Body of pancreas (tissue), 4 donors: ENCODE measurements at regions not wholly inside any gene's neighbourhood (a gene's known extent, or its start where the extent isn't known, plus 50 kb on each side); places are given as distances from the start of the nearest gene placed in this dataset.

Source experiments
- ATAC-seq: fragments of 150-250 bp; one replicate; pipeline ENCODE4 v1.9.1; 2016
- DNase-seq, 4 donors: peaks; one replicate each; pipeline ENCODE4 v3.0.0-alpha.2; 2019
- H3K27ac ChIP-seq, 4 donors: fragments of 200-600 bp; sonication (generic); 1 replicate in 3 of 4; 2 replicates in 1 of 4; pipeline versions ENCODE4 v1.5.1 to v1.6.1; 2016 to 2019; ENCODE audit warnings: mild to moderate bottlenecking in 1 of 4, mixed read lengths in 1 of 4, moderate library complexity in 1 of 4
- H3K27me3 ChIP-seq, 2 donors: fragments of 200-600 bp; sonication (generic); one replicate each; pipeline ENCODE4 v1.6.0; 2016; ENCODE audit warnings: mild to moderate bottlenecking in 1 of 2
- H3K36me3 ChIP-seq, 2 donors: fragments of 200-600 bp; sonication (generic); replicated peaks in 1 of 2; 2 replicates each; pipeline ENCODE4 v1.5.1; 2016; ENCODE audit warnings: low read depth in 2 of 2; ENCODE audit not compliant: insufficient read depth in 1 of 2
- H3K4me1 ChIP-seq: fragments of 200-600 bp; sonication (generic); one replicate; pipeline ENCODE4 v1.6.0; 2016
- H3K4me3 ChIP-seq, 2 donors: fragments of 200-600 bp; sonication (generic); 1 replicate in 1 of 2; 2 replicates in 1 of 2; pipeline ENCODE4 v1.5.1; 2016 to 2019
- H3K9me3 ChIP-seq, 3 donors: fragments of 200-600 bp; sonication (generic); 1 replicate in 2 of 3; 2 replicates in 1 of 3; pipeline ENCODE4 v1.5.1; 2016
- CTCF ChIP-seq, 7 experiments: fragments of 450-650 bp in 4 of 7; fragments of 200-600 bp in 3 of 7; sonication (generic) in 3 of 7; IDR thresholded peaks; one replicate each; pipeline ENCODE4 v1.5.1; 2016 to 2019; ENCODE audit warnings: antibody characterized with exemption in 7 of 7
- POLR2A ChIP-seq, 3 donors: fragments of 450-650 bp; IDR thresholded peaks; one replicate each; pipeline ENCODE4 v1.6.1; 2016; ENCODE audit warnings: antibody characterized with exemption in 3 of 3, mild to moderate bottlenecking in 2 of 3
- whole genome bisulfite sequencing, 2 donors: methylation state at CpG; one replicate each; pipeline ENCODE4 v1.1.5; 2017; 5-methylcytosine and 5-hydroxymethylcytosine counted together
- intact Hi-C: fragments of 100-400 bp; cut with DNase I; formaldehyde crosslinking; loops from one replicate; pipeline ENCODE4 v1.15.1; 2023

DNA sequence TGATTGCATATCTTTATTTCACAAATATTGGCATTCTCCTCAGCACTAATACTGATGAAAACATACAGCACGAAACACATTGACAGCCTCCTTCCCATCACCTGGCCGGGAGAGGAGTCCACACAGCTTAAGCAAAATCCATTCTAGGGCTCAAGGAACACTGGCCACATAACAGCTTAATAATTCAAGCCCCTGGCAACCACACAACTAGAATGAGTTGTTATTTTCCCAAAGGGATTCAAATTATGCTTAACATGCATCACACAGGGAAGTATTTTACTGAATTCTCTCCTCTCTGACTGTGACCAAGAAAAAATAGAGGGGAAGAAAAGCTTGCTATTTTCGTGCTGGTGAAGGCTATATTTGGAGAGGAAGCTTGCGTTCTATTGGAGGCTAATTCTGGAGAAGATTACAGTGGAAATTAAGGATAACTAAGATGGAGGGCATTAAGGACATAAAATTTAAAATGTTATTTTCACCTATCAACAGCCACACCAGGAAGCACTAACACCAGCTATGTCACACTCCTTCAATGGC lies 198.5 kb downstream of the ADGRG6 start:
- Histone ChIP-seq H3K4me3 (no peak overlapping the region), H3K9me3 (peaks cover 0 to 5% (median 0%) of the 10 kb centered on the region in 3 donors), H3K4me1 (no peaks in the 10 kb centered on the region), H3K27me3 (no peaks in the 10 kb centered on the region), H3K27ac (no peak overlapping the region), H3K36me3 (no peaks in the 10 kb centered on the region)
- no peak for ATAC-seq
- intact Hi-C loops, result no loop called here
- no peak for TF ChIP-seq CTCF (IDR thresholded peaks at IDR 0.05)
- TF ChIP-seq POLR2A (IDR thresholded peaks at IDR 0.05), result no peak
- no peak for DNase-seq
- WGBS, 2 donors, result 43 to 45% methylated on average over 4 of the region's 4 CpGs

- Histone ChIP-seq H3K4me3 (no peak overlapping the region), H3K36me3 (no peaks in the 10 kb centered on the region), H3K27me3 (no peaks in the 10 kb centered on the region), H3K9me3 (peaks cover 0 to 5% (median 0%) of the 10 kb centered on the region in 3 donors), H3K27ac (no peak overlapping the region), H3K4me1 (no peaks in the 10 kb centered on the region)
- TF ChIP-seq CTCF (IDR thresholded peaks at IDR 0.05) (no peak), POLR2A (IDR thresholded peaks at IDR 0.05) (no peak)
- ATAC-seq (no peak), DNase-seq (no peak)
- 79 to 87% methylated on average over 3 of the region's 3 CpGs for WGBS, 2 donors
- intact Hi-C loops, result no loop called here
Measured at GRCh38 chr6:142501795-142502194, 200.0 kb downstream of the ADGRG6 start.

GRCh38 chr6:142507065-142507464 lies 205.3 kb downstream of the ADGRG6 start:
- no peaks in the 10 kb centered on the region for H3K4me1 ChIP-seq
- no peak overlapping the region for H3K27ac ChIP-seq
- ATAC-seq (no peak), DNase-seq (no peak)
- no peak for TF ChIP-seq CTCF (IDR thresholded peaks at IDR 0.05)
- no peak for TF ChIP-seq POLR2A (IDR thresholded peaks at IDR 0.05)
- no peaks in the 10 kb centered on the region for H3K36me3 ChIP-seq
- WGBS, 2 donors, result 70 to 78% methylated on average over 4 of the region's 4 CpGs
- peaks cover 0 to 5% (median 0%) of the 10 kb centered on the region in 3 donors for H3K9me3 ChIP-seq
- H3K4me3 ChIP-seq, result no peak overlapping the region
- intact Hi-C loops, result no loop called here
- H3K27me3 ChIP-seq, result no peaks in the 10 kb centered on the region

DNA sequence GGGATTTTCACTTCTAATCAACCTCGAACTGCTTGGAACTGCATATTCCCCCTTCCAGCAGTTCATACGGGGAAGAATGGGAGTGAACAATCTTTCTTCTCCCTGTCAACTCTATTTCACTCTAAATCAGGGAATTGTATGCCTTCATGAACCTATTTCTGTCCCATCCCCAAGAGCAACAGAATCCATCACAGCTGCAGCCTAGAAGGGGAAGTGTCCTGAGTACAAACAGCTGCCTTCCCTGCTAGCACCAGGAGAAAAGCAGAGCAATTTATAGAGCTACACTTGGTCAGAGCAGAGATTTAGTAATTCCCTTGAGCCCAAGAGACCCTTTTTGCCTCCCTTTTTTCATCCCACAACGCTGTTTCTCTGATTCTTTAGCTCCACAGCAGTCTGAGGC lies 208.4 kb downstream of the ADGRG6 start:
- no peaks in the 10 kb centered on the region for H3K9me3 ChIP-seq
- intact Hi-C loops, result no loop called here
- H3K27me3 ChIP-seq, result no peaks in the 10 kb centered on the region
- no peaks in the 10 kb centered on the region for H3K36me3 ChIP-seq
- 47 to 58% methylated on average over 3 of the region's 3 CpGs for WGBS, 2 donors
- TF ChIP-seq CTCF (IDR thresholded peaks at IDR 0.05), result no peak
- no peak for TF ChIP-seq POLR2A (IDR thresholded peaks at IDR 0.05)
- ATAC-seq (no peak), DNase-seq (no peak)
- H3K4me3 ChIP-seq, result no peak overlapping the region
- no peaks in the 10 kb centered on the region for H3K4me1 ChIP-seq
- no peak overlapping the region for H3K27ac ChIP-seq

- intact Hi-C loops, result no loop called here
- Histone ChIP-seq H3K27ac (no peak overlapping the region), H3K4me1 (no peaks in the 10 kb centered on the region), H3K36me3 (no peaks in the 10 kb centered on the region), H3K27me3 (no peaks in the 10 kb centered on the region), H3K4me3 (no peak overlapping the region), H3K9me3 (peaks cover 0 to 7% (median 0%) of the 10 kb centered on the region in 3 donors)
- 35 to 43% methylated on average over 3 of the region's 3 CpGs for WGBS, 2 donors
- no peak for TF ChIP-seq CTCF (IDR thresholded peaks at IDR 0.05)
- no peak for TF ChIP-seq POLR2A (IDR thresholded peaks at IDR 0.05)
- DNase-seq, result no peak
- ATAC-seq, result no peak
Measured at GRCh38 chr6:142518126-142518525, 216.3 kb downstream of the ADGRG6 start.
